NCI-H748 (cell line): ENCODE measurements at regions not wholly inside any gene's neighbourhood (a gene's known extent, or its start where the extent isn't known, plus 50 kb on each side); places are given as distances from the start of the nearest gene placed in this dataset.

Experiments
- DNase-seq: peaks from one replicate; lab custom pipeline; 2025; ENCODE audit not compliant: unreplicated experiment; lab: John Stamatoyannopoulos, UW

DNA sequence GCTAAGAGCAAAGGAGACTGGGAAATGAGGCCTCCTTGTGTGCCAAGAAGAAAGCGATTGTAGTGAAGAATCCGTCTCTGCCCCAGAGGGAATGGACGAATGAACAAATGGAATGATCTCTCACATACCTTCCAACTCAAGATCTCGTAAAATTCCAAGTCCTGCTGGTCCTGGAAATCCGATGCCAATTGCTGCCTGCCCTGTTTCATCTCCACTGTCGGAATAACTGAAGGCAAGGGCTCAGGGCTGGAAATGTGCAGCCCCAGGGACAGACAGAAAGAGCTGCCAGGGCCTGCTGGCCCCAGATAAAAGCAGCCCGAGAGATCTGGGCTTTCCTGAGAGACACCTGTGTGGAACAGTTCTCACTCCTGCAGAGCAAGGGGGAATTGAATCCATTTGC is 120.9 kb downstream of the MN1 start:
- DNase-seq, result no peak

DNA sequence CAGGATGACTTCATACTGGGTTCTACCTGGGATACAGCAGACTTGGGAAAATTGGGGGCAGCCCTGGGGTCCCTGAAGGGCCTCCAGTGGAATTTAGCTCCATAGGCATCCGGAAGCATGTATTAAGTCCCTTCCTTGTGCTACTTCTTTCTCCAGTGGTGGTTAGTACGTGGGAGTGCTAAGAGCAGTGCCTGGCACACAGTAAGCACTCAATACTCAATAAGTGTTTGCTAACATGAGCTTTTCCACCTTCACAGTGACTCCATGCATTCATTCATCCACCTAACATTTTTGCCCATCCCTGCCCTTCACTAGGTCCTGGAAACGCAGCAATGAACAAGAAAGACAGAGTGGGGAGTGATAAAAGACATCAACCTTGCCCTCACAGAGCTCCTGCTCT is 120.5 kb downstream of the MN1 start:
- DNase-seq, result no peak

- DNase-seq, result no peak
These were observed 119.1 kb downstream of the MN1 start for GRCh38 chr22:27682437-27682836.

- no peak for DNase-seq
These were observed 116.7 kb downstream of the MN1 start for GRCh38 chr22:27684901-27685300.

GRCh38 chr22:27685515-27685914 is 116.0 kb downstream of the MN1 start:
- no peak for DNase-seq

- no peak for DNase-seq
These were observed 115.6 kb downstream of the MN1 start for GRCh38 chr22:27685970-27686369.

DNA sequence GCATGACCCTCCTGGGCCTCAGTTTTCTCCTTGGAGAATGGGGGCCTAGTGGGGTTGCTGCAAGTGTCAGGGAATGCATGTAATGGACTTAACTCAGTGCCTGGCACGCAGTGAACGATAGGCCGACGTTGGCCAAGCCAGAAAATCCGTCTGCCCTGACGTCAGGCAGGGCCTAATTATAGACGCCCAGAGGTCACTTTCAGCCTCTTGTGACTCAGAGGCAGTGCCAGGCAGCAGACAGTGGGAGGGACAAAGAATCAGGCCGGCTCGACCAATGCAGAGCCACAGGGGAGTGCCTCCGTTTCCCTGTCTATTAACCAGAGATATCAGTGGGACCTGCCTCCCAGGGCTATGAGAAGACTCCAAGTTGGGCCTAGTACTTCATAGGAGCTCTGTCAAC is 115.0 kb downstream of the MN1 start:
- no peak for DNase-seq

- no peak for DNase-seq
These were observed 113.5 kb downstream of the MN1 start for GRCh38 chr22:27687984-27688545.

DNA sequence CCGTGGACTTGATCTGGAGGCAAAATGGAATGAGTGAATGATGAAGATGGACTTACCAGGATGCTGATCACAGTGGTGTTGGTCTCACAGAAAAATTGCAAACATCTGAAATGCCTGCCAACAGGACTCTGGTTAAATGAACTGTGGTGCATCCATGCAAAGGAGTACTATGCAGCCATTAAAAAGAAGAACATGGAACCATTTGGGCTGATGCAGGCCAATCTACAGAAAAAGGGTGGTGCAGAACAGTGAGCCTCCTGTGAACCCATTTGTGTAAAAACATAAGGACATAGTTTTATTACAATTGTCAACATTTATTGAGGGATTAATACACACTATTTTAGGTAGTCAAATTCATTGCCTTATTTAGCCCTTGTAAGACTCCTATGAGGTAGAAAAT is 111.9 kb downstream of the MN1 start:
- DNase-seq, result no peak

DNA sequence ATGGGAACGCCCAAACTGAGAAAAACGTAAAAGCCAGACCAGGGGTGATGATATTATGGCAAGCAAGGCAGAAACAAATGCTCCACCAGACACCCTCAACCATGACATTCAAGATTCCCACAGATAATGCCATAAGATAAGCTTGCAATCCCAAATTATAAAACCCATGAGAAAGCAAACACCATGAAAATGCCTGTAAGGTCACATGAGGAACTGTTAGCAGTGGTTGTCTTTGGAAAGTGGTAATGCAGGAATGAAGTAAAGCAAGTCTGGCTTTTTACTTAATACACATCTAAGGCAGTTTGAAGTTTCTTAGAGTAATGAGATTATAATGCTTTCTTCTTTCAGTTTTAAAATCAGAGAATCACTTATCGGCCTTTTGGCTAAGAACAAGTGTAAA is 111.0 kb downstream of the MN1 start:
- no peak for DNase-seq

DNA sequence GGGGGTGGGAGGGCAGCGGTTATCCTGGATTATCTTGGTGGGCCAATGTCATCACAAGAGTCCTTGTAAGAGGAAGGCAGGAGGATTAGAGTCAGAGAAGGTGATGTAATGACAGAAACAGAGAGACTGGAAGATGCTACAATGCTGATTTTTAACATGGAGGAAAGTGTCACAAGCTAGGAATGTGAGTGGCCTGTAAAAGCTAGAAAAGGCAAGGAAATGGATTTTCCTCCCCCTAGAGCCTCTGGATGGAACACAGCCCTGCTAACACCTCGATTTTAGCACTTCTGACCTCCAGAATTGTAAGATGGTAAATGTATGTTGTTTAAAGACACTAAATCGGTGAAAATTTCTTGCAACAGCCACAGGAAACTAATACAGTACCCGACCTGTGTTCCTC is 109.3 kb downstream of the MN1 start:
- DNase-seq, result no peak

DNA sequence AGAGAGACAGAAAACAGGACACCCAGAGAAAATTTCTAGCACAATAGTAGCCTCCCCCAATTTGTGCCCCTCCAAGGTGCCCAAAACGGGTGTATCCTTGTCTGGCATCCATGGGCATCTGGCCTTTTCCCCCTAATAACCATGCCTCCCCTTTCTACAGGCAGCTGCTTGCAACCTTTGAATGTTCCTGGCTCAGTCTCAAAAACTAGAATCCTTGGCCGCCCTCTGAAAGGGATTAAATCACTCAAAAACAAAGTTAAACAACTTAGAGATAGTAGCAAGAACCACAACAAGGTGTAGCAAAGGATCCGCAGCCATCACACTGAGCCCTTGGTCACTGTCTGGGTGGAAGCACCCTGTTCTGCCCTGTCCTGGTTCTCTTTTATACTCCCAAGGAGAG is 105.6 kb downstream of the MN1 start:
- DNase-seq, result no peak

GRCh38 chr22:27697888-27698287 is 103.7 kb downstream of the MN1 start:
- no peak for DNase-seq
